ENCODE measurements at regions not wholly inside any gene's neighbourhood (a gene's known extent, or its start where the extent isn't known, plus 50 kb on each side); places are given as distances from the start of the nearest gene placed in this dataset.

DNA sequence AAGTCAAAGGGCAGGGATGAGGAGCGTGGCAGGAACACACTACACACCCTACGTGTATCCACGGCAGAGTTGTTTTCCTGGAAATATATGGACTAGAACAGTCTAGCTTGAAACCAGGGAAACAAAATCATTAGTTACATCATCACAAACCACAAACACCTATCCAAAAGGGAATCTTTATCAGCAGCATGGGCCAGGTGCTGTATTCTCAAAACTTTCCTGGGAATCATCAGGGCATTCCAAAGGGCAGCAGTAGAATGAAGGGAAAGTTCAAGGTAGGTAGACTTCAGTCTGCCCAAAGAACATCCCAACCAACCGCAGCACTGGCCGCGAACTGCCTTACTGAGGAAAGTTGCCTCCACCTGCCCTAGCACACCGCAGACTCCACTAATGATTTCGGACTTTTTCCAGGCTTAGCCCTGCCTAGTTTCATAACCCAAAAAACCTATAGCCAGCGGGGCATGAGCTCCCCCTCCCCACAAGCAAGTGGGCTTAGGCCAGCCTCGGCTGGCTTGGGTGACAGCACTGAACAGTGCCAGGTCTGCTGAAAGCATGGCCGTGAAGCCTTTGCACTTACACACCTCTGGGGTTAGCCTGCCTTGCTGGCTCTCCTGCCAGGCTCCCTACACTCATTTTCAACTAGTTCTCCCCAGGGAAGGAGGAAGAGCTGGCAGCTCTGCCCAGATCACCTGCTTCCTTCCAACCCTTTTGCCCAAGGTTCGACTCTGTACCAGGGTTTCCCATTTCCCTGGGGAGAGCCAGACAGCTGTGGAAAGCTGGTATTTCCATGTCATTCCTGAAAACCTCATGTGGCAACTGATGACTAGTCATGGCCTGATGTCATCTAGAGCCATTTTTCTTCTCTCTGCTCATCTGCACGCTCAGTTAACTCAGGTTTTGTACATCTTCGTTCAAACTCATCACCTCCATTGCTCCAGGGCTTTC is 77.3 kb upstream of the UBAC2 start:
- no peak overlapping the region for H3K4me2 ChIP-seq (ENCODE audit: low read length)
- H3K36me3 ChIP-seq (ENCODE audit: control insufficient read depth in 1 of 2, insufficient read depth in 2 of 2, low read length in 2 of 2): no peaks in the 10 kb centered on the region
- CTCF ChIA-PET: no interaction called here
- intact Hi-C loops (cut with micrococcal nuclease): no loop called here
- POLR2A ChIA-PET: no interaction called here
- no peak for TF ChIP-seq JUND (IDR thresholded peaks at IDR 0.05)
- DNase-seq (ENCODE audit: low read depth, low spot score): no peak
- no peak overlapping the region for H3K9ac ChIP-seq (ENCODE audit: low read length)
- no peak overlapping the region for H3K27ac ChIP-seq (ENCODE audit: low read depth, low read length)
- H3K27me3 ChIP-seq (ENCODE audit: insufficient read depth, low read length): no peaks in the 10 kb centered on the region
- RAD21 ChIA-PET (ENCODE audit: low non-redundant PET in 1 of 2, low total read pairs in 2 of 2, uncharacterized antibody in 2 of 2, unreplicated experiment in 2 of 2): no interaction called here
- no TSS peak for BruUV-seq (replicated peaks)
- no peaks in the 10 kb centered on the region for H3K9me2 ChIP-seq (ENCODE audit: insufficient read depth)
- H3K4me1 ChIP-seq (ENCODE audit: control insufficient read depth in 1 of 2, insufficient read depth in 2 of 2, low read length in 2 of 2): peaks cover 0 to 13% of the 10 kb centered on the region in 2 experiments; a peak in 2 of 4 replicates
- H3K9me3 ChIP-seq (ENCODE audit: control insufficient read depth in 1 of 2, insufficient read depth in 1 of 2, low read depth in 1 of 2, low read length in 2 of 2): no peaks in the 10 kb centered on the region
- H3K4me3 ChIP-seq (replicated peaks in 1 of 2; ENCODE audit: low read depth in 1 of 2, low read length in 2 of 2): no peak overlapping the region
- no peaks in the 10 kb centered on the region for H3K79me2 ChIP-seq (ENCODE audit: insufficient read depth, low read length)
- ATAC-seq: no peak
- H4K20me1 ChIP-seq (ENCODE audit: insufficient read depth): no peaks in the 10 kb centered on the region
- no peak overlapping the region for H2AFZ ChIP-seq (ENCODE audit: low read depth, low read length, poor library complexity, severe bottlenecking)

- H3K27ac ChIP-seq (ENCODE audit: low read depth, low read length): no peak overlapping the region
- intact Hi-C loops (cut with micrococcal nuclease): no loop called here
- CTCF ChIA-PET: no interaction called here
- H3K27me3 ChIP-seq (ENCODE audit: insufficient read depth, low read length): no peaks in the 10 kb centered on the region
- no peaks in the 10 kb centered on the region for H4K20me1 ChIP-seq (ENCODE audit: insufficient read depth)
- BruUV-seq (replicated peaks): no TSS peak
- no peak overlapping the region for H3K4me2 ChIP-seq (ENCODE audit: low read length)
- RAD21 ChIA-PET (ENCODE audit: low non-redundant PET in 1 of 2, low total read pairs in 2 of 2, uncharacterized antibody in 2 of 2, unreplicated experiment in 2 of 2): no interaction called here
- no peaks in the 10 kb centered on the region for H3K36me3 ChIP-seq (ENCODE audit: control insufficient read depth in 1 of 2, insufficient read depth in 2 of 2, low read length in 2 of 2)
- H3K9ac ChIP-seq (ENCODE audit: low read length): no peak overlapping the region
- POLR2A ChIA-PET: no interaction called here
- H3K4me1 ChIP-seq (ENCODE audit: control insufficient read depth in 1 of 2, insufficient read depth in 2 of 2, low read length in 2 of 2): peaks cover 0 to 13% of the 10 kb centered on the region in 2 experiments; a peak in 2 of 4 replicates
- DNase-seq (ENCODE audit: low read depth, low spot score): no peak
- no peak overlapping the region for H2AFZ ChIP-seq (ENCODE audit: low read depth, low read length, poor library complexity, severe bottlenecking)
- no peaks in the 10 kb centered on the region for H3K9me2 ChIP-seq (ENCODE audit: insufficient read depth)
- H3K79me2 ChIP-seq (ENCODE audit: insufficient read depth, low read length): no peaks in the 10 kb centered on the region
- H3K9me3 ChIP-seq (ENCODE audit: control insufficient read depth in 1 of 2, insufficient read depth in 1 of 2, low read depth in 1 of 2, low read length in 2 of 2): no peaks in the 10 kb centered on the region
- no peak overlapping the region for H3K4me3 ChIP-seq (replicated peaks in 1 of 2; ENCODE audit: low read depth in 1 of 2, low read length in 2 of 2)
- no peak for TF ChIP-seq EGR1 (IDR thresholded peaks at IDR 0.05; ENCODE audit: low read depth)
- TF ChIP-seq YY1 (IDR thresholded peaks at IDR 0.05; ENCODE audit: extremely low read depth, insufficient replicate concordance, low read depth, low read length): no peak
- no peak for TF ChIP-seq SIN3A (IDR thresholded peaks at IDR 0.05; ENCODE audit: low read depth)
- no peak for TF ChIP-seq EZH2phosphoT487 (IDR thresholded peaks at IDR 0.05; ENCODE audit: borderline replicate concordance)
- TF ChIP-seq CBX3 (IDR thresholded peaks at IDR 0.05; ENCODE audit: low read depth): no peak
- TF ChIP-seq, protein P1, sequence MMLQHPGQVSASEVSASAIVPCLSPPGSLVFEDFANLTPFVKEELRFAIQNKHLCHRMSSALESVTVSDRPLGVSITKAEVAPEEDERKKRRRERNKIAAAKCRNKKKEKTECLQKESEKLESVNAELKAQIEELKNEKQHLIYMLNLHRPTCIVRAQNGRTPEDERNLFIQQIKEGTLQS (IDR thresholded peaks at IDR 0.05): no peak
- TF ChIP-seq RAD21 (IDR thresholded peaks at IDR 0.05; ENCODE audit: low read depth): no peak
- no peak for TF ChIP-seq POLR2AphosphoS5 (IDR thresholded peaks at IDR 0.05; ENCODE audit: low read depth, low read length)
- no peak for TF ChIP-seq SP1 (IDR thresholded peaks at IDR 0.05; ENCODE audit: low read depth)
- no peak for ATAC-seq
These were observed 76.6 kb upstream of the UBAC2 start for GRCh38 chr13:99124046-99124400.

All from HCT116 (cell line).